SW 1271 (cell line): ENCODE measurements at regions not wholly inside any gene's neighbourhood (a gene's known extent, or its start where the extent isn't known, plus 50 kb on each side); places are given as distances from the start of the nearest gene placed in this dataset.

Experiments
- DNase-seq, 2 experiments: peaks; one replicate each; lab custom pipeline; 2025; lab: John Stamatoyannopoulos, UW

DNA sequence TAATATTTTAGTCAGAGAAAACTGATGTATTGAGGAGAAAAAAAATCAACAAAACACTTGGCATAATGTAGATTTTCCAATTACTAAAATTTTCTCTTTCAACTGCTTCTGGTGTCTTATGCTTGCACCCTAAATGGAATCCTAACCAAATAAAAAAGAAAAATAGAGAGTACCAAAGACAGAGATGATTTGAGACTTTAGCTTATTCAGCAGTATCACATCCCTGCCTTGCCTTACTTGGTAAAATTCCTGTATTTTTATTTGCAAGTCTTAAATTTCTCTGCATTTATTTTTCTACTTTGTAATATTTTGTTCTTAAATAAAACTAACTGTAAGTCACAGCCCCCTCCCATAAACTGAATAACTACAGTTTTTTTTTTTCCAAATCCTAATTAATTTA is 950.5 kb upstream of the INTU start:
- DNase-seq, result no peak

DNA sequence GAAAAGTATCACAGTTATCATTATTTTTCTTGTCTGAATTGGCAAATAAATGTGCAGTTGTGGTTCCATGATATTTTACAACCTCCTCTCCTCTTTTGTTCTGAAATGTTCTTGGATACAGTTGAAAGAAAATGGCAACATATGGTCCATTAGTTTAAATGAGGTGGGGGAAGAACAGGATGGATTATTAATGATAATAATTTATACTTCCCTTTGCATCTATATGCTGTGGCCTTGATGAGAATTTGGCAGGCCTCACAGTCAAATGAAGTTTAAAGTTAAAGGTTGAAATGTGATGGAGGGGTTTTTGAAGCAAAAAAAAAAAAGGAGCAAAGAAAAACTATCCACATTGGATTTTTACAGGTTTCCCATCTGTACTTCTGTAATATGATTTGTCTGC is 946.3 kb upstream of the INTU start:
- no peak for DNase-seq

DNA sequence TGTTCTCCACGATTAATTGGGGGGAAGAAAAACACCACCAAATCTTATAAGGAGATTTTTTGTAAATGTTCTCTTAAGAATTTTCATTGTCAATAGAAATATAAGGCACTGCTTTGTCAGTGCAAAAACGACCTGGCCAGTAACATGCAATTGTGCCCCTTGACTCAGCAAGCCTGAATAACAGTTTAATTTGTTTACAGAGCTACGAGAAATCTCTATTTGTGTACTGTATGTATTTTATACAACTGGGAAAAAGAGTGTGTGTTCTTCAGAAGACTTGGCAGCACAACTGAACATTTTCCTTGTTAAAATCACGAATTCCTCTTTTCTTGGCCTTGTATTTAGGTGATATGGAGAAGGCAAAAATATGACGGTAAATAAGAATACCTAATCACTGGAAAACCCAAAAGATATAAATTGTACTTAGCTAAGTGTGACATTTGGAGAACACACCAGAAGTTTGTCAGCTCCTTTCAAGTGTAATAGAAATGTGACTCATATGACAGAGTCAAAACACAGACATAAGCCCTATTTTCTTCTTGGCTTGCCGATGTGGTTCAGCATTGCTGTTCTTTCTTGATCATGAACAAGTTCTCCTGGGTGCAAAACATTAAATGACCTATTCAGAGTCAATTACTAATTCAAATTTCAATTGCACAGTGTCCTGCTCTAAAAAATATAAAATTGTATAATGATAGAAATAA is 945.0 kb upstream of the INTU start:
- DNase-seq, result no peak

DNA sequence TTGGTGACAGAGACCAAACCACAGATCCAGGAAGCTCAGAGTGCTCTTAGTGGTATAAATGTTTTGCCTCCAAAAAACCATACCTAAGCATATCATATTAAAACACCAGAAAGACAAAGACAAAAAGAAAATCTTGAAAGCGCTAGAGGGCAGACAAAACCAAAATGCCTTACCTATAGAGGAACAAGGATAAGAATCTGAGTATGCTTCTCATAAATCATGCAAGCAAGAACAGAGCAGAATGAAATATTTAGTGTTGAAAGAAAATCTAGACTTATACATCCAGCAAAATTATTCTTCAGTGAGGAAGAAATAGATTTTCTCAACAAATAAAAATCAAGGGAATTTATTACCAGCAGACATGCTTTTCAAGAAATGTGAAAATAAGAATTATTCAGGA is 941.0 kb upstream of the INTU start:
- DNase-seq, result no peak

DNA sequence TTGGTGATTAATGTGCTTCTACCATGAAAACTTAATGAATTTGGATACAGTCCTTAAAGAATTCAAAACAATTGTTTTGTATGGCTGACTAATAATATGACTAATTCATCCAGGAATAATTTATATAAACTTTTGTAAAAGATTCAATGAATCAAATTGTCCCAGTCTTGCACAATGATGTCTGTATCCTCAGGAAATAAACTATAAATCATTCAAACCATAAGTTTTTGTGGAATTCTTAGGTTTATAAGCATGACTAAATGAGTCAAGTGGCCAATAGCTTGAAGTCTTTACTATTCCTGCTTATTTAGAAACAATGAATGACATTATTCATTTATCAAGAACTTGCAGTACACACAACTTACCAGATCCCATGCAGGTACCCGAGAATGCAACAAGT is 935.0 kb upstream of the INTU start:
- DNase-seq, result no peak

DNA sequence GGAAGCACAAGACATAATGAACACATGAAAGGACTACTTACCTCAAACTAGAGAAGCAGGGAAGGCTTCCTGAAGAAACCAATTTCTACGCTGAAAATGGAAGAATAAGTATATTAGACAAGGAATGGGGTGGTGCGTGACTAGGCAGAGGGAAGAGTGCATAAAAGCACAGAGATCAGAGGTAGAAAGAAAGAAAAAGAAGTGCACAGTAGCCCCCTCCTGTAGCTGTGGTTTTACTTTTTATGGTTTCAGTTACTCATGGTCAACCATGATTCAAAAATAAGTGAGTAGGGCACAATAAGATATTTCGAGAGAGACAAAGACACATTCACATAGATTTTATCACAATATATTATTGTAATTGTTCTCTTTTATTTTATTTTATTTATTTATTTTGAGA is 934.5 kb upstream of the INTU start:
- no peak for DNase-seq

DNA sequence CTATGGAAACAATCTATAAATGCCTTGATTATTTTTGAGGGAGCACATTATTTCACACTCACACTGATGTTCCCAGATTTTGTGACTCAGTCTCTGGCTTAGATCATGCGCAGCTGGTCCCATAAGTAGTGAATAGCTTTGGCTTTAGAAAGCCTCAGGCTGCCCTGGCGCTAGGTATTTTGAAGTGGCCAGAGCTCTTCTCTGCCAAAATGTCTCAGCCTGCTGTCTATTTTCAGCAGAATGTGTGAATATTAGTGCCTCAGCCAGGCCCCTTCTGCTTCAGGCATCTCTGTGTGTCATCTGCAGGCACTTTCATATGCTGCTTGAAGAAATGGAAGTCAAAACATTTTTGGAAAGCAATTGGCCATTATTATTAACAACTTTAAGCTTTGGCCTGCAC is 931.0 kb upstream of the INTU start:
- DNase-seq, result no peak

DNA sequence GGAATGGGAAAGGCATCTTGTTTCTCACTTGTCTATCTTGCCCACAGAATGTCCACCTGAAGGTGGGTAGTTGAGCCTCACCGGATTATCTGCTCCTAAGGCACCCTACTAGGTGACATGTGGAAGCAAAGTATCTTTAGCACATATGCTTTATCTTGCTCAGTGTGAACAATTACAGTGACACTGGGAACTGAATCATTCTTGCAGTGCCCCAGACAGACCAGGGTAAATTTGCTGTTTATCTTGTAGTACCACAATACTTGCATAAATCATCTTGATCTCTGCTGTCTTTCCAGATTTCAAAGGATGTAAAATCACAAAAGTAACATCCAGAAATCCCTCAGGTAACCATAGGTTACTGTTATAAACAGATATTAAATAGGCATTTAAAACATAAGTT is 930.0 kb upstream of the INTU start:
- DNase-seq, result no peak

DNA sequence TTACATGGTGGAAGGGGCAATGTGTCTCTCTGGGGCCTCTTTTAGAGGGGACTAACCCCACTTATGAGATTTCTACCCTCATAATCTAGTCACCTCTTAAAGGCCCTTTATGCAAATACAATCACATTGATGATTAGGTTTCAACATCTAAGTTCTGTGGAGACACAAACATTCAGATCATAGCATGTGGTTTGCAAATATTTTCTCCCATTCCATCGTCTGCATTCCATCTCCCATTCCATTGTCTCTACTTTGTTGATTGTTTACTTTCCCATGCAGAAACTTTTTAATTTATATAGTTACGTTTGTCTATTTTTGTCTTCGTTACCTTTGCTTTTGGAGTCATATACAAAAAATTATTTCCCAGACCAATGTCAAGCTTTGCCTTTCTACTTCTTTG is 927.5 kb upstream of the INTU start:
- DNase-seq, result no peak

DNA sequence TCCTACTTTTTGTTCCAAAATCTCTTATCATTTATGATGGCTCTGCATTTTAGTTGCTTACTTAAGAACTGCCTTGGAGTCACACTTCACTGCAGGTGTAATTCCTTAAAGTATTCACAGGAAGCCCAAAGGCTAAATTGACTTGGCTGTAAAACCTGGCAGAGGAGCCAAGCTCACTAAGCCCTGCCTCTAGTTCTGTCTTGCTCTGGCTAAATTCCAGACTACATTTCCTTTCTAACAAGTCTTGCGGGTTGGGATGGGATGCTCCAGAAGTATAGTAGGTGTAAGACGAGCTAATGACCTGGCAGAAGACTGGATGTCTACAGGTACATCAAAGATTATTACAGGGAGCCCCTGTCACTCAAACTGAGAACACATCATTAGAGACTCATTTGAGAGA is 924.0 kb upstream of the INTU start:
- DNase-seq, result no peak

DNA sequence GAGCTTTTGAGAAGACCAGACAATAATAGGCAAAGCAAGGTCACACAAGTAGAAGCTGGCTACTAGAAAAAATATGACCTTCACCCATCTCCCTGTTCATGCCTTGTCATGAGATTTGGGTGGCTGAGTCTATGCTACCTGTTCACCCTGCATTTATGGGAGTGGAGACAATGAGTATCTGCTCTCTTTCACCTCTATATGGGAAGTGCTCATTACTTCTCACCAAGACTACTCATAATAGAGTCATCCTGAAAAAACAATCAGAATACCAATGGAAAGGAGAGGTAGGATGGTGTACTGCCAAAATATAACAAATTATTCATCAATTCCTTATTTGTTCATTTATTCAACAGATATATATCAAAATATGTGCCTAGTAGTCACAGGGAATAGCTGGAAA is 921.8 kb upstream of the INTU start:
- no peak for DNase-seq

DNA sequence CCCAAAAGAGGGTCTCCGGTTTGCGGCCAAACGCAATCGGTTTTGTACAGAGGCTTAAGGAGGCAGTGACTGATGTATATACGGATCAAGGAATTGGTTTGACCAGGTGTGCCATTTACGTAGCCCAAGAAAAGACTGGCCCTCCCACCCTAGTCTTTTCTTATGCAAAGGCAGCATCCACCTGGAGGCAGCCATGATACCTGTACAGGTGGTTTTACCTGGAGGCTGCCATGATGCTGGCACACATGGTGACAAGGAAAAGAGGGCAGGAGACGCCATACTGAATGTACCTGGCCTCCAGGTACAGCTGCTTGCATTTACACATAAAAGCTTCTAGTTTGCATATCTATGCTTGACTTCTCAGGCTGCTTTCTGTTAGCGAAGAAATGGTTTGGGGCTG is 917.7 kb upstream of the INTU start:
- no peak for DNase-seq

DNA sequence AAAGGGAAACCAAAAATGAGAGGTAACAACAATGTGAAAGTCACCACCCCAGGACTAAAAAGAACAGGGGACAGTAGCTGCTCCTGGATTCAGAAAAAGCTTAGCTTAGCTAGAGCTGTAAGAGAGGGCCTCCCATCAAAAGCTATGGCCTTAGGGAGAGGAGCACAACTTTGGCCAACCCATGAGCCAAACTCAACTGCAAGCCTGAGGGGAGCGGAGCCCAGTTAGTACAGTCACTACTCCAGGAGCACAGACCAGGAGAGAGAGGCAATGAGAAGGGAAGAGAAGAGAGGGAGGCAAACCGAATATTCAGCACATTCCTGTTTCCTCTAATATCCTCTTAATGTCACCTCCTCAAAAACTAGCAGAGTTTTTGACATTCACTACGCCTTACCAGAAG is 917.1 kb upstream of the INTU start:
- no peak for DNase-seq

DNA sequence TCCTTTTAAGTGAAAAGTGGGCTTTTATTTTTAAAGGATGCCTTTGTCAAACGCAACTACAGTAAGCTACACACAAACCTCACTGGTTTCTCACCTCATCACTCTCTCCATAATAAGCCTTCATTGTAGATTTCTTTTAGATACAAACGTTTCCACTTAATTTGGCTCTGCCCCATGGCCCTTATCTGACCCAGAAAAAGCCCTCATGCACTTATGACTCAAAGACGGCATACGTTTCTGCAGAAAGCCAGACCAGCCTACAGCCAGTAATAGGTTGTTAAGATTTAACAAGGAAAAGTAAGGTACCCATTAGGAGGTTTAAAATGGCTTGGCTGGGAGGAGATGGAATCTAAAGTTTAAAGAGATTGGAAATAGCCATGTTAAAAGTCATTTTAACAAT is 914.6 kb upstream of the INTU start:
- no peak for DNase-seq

DNA sequence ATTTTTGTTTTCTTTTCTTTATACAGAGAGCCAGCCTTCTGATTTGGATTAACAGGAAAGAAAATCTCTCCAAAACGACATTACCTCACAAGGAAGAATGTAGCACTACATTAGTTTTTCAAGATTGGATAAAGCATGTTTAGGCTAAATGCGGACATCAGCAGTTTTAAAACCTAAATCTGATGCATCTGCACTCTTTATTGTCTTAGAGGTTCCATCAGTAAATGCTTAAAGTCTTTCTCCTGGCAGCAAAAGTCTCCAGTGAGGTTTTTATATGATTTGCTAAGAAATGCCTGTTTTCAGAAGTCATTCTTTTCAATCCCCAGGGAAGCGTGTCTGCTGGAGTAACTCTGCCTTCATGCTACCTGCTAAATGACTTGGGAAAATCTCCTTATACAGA is 912.9 kb upstream of the INTU start:
- no peak for DNase-seq

DNA sequence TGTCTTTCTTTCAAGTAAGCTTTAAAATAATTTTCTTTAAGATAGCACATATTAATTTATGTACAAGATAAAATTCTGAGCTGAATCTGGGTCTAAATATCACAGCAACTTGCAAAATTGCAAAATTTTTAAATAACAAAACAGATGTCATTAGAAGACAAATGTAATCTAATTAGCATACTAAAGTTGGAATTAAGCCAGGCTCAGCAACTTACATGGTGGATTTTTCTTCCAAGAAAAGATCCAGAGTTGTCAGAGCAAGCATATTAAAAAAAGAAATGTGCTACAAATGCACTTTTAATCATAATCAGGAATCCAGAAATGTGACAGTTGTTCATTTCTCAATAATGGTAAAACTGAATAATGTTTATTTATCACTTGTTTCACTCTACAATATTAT is 906.9 kb upstream of the INTU start:
- DNase-seq, result no peak

DNA sequence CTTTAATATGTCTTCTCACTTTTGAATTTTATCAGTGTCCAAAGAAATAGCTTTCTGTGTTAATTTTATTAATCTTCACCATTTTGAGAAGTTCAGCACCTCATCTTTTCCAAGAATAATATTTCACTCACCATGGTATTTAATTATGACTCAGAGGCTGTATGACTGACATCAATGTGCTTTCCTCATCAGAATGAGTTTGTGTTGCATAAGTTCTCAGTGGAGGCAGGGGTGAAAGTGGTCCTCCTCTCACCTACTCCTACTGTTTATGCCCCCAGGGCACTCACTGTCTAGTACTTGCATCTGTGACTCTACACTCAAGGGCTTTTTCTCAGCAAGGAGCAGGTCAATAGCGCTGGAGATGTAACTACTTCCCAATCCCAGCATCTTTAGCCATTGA is 905.3 kb upstream of the INTU start:
- no peak for DNase-seq

DNA sequence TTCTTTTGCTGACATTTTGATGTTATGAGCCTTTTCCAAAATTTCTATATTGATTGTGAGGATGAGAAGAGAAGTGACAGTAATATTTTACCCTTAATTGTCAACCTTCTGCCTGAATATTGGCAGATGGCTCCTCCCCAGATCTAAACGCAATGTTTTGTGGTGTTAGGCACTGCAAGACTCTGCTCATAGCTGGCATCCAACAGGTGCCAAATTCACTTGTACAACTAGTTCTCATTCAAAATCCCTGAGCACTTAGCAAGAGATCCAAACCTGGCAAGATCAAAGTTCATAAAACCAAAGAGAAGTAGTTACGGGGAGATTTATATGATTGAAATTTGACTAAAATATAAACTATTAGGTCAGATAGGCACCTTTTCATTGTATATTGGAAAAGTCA is 901.7 kb upstream of the INTU start:
- no peak for DNase-seq

DNA sequence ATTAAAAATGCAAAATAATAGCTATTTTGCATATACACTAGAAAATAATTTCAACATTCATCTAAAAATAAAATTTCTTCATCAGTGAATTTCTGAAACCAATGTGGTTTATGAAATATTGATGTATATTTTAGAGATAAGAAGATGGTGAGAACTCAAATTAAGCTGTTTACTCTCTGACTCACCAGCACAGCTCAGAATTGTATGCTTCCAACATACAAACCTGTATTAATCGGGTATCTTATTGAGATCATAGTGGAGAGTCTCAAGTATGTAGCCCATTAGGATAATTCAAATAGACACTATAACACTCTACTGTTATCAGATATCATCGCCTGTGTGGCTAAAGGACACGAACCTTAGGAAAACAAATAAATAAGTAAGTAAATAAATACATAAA is 899.5 kb upstream of the INTU start:
- DNase-seq, result no peak

DNA sequence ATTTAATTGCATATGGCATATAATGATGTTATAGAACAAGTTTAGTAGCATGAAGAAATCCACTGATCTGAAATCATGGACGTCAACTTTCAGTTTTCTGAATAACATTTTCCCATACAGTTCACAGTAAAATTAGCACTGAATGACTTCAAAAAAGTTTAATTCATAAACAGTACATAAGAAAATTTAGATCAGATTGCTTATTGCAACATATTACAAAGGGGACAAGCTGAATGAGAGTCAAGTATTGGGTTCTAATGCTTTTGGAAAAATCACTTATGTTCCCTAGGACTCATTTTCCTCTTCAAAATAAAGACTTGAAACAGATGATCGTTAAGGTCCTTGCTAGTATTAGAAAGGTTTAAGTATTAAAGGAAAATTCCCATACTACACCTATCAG is 898.3 kb upstream of the INTU start:
- no peak for DNase-seq

DNA sequence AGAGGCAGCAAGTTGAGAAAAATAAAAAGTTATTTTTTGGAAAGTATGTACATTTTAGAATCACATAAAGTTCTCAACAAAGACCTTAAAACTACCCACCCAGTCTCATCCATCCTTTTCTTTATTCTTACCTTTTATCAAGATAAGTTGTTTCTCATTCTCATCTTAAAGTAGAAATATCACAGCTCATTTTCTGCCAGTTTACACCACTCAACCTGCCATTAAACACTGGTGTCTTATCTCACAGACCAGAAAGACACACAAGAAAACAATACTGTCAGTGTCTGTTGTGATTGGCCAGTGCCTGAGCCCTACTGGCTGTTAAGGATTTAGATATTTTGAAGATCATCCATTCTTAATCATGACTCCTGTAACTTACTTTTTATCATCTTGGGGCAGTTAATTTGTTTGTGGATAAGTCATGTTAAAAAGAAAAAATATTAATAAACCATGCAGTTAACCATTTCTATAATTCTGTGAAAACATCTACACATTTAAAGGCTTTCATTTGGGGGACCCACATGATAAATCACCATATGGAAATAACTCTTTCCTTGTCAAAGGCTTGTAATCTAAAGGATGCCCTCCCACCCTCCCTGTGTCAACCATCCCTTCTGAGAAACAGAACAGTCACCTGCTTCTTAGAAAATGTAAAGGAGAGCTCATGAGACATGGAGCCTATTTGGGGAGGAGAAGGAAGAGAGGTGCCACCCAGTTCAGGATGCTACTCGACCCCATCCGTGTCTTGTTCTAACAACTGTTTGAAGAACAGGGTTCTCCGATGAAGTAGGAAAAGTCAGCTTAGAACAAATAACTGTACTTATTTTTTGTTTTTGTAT is 897.2 kb upstream of the INTU start:
- no peak for DNase-seq

DNA sequence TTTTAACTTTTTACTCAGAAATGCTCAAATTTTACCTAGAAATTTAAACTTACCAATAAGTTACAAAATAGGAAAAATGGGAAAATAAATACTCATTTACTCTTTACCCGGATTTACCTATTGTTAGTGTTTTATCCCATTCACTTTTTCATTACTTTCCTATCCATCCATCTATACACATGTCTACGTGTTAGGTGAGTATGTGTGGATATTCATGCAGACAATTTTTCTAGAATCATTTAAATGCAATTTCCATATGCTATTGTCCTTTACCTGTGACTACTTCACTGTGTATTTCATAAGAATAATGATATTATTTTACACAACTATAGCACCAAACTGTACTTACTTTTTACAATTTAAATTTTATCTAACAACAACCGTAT is 896.6 kb upstream of the INTU start:
- no peak for DNase-seq

DNA sequence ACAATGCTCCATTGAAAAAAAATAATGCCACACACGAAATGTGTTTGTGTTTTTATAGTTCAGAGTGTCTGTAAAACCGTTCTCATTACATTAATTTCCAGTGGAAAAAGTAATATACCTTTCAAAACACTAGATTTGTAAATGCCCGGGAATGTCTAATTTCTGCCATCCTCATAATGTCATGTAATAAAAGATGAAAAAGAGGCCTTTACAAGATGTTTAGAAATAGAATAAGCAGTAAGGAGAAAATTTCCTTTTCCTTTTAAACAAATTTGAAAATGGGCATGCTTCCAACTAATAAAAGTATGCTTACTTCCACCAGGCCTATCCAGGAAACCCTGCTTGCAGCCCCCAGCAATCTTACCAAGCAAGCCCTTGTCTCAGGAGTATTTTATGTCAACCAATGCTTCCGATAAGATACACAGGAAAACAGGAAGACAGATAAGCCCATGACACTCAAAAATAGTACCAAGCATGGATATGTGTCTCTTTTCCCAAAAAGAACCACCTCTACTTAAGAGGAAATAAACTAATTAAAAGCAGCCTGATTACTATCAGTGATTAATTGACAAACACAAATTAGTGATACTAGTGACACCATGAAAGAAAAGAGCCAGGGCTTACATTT is 894.7 kb upstream of the INTU start:
- no peak for DNase-seq

DNA sequence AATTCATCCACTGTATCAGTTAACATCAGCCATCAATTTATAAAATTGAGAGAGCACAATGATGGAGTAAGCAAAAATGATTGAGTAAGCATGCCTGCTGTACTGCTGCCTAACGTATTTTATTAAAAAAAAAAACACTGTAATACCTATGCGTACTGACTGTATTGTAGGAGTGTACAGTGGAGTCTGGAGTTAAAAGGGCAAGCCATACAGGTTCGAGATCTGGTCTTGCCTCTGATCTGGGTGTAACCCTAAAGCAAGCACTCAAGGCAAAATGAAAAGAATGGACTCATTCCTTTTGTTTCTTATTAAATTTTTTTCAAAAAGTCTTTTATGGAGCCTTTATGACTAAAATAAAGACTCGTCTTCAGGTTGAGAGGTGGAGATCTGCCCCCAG is 894.2 kb upstream of the INTU start:
- no peak for DNase-seq
